Mucosa of rectum (tissue), 2 donors: ENCODE measurements at regions not wholly inside any gene's neighbourhood (a gene's known extent, or its start where the extent isn't known, plus 50 kb on each side); places are given as distances from the start of the nearest gene placed in this dataset.

Experiments used
- H3K27ac ChIP-seq, 2 donors: one replicate each; pipeline ENCODE4 v1.7.0; 2013; ENCODE audit warnings: inconsistent platforms in 2 of 2, low read depth in 2 of 2, low read length in 2 of 2
- H3K27me3 ChIP-seq, 2 donors: one replicate each; pipeline ENCODE4 v1.7.0; 2013; ENCODE audit warnings: low read length in 2 of 2; ENCODE audit not compliant: control insufficient read depth in 2 of 2, insufficient read depth in 2 of 2
- H3K36me3 ChIP-seq, 2 donors: one replicate each; pipeline ENCODE4 v1.7.0; 2013; ENCODE audit warnings: low read length in 2 of 2; ENCODE audit not compliant: control insufficient read depth in 2 of 2, insufficient read depth in 2 of 2
- H3K4me1 ChIP-seq, 2 donors: one replicate each; pipeline ENCODE4 v1.7.0; 2013; ENCODE audit warnings: low read length in 2 of 2, mild to moderate bottlenecking in 1 of 2; ENCODE audit not compliant: control insufficient read depth in 2 of 2, insufficient read depth in 2 of 2
- H3K4me3 ChIP-seq, 2 donors: one replicate each; pipeline ENCODE4 v1.7.0; 2013; ENCODE audit warnings: low read length in 2 of 2
- H3K9ac ChIP-seq, 2 donors: one replicate each; pipeline ENCODE4 v1.7.0; 2013; ENCODE audit warnings: low read length in 2 of 2, low read depth in 1 of 2, mild to moderate bottlenecking in 1 of 2
- H3K9me3 ChIP-seq, 2 donors: one replicate each; pipeline ENCODE4 v1.7.0; 2013; ENCODE audit warnings: low read length in 2 of 2; ENCODE audit not compliant: control insufficient read depth in 2 of 2
- donor health status: healthy.
- donor health status: Normal muscosa, but diverticular disease.

DNA sequence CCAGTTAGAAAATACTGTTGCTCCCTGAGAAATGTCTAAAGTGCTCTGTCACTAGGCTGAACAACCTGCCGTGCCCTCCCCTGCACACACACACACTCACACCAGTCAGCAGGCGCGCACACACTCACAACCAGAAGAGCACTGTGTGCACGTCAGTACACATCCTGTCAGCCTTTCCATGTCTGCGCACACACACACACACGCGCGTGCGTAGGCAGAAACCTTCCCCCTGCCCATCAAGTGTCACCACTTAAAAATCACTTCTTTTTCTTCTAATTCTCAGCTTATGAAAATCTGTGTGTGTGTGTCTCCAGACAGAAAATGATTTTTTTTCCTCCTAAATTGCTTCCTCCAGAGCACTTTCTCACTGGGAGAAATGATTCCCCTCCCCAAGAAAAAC lies 100.3 kb downstream of the EDN3 start:
- peaks cover 29% of the 10 kb centered on the region in 2 donors for H3K27me3 ChIP-seq
- no peaks in the 10 kb centered on the region for H3K9me3 ChIP-seq
- H3K27ac ChIP-seq: no peak overlapping the region
- H3K4me3 ChIP-seq: no peak overlapping the region
- no peak overlapping the region for H3K9ac ChIP-seq
- H3K36me3 ChIP-seq: no peaks in the 10 kb centered on the region
- H3K4me1 ChIP-seq: peaks cover 2 to 10% of the 10 kb centered on the region in 2 donors

DNA sequence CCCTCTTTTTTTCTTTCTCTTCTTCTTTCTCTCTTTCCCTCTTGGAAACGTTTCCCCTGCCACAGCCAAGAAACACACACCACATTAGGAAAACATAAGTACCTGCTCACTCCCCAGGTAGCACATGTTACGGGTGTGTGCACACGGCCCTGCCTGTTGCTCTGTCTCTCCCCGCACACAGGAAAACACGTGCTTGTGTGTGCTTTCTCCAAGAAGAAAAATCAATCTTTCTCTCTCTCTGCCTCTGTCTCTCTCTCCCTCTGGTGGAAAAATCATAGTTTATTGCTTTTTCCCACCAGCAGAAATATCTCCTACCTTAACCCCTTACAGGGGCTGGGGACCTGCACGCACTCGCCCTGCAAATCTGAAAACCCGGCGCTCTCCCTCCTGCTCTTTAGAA lies 102.3 kb downstream of the EDN3 start:
- no peaks in the 10 kb centered on the region for H3K9me3 ChIP-seq
- H3K27ac ChIP-seq: no peak overlapping the region
- peaks cover 29 to 30% of the 10 kb centered on the region in 2 donors for H3K27me3 ChIP-seq
- H3K4me1 ChIP-seq: peaks cover 2 to 10% of the 10 kb centered on the region in 2 donors
- H3K36me3 ChIP-seq: no peaks in the 10 kb centered on the region
- no peak overlapping the region for H3K9ac ChIP-seq
- H3K4me3 ChIP-seq: no peak overlapping the region

GRCh38 chr20:59403261-59403961 lies 103.0 kb downstream of the EDN3 start:
- H3K36me3 ChIP-seq: no peaks in the 10 kb centered on the region
- no peak overlapping the region for H3K9ac ChIP-seq
- peak overlapping the region; percentile 20 to 31 for H3K4me3 ChIP-seq
- peaks cover 2 to 10% of the 10 kb centered on the region in 2 donors for H3K4me1 ChIP-seq
- H3K27me3 ChIP-seq: peaks cover 27 to 29% of the 10 kb centered on the region in 2 donors
- H3K9me3 ChIP-seq: no peaks in the 10 kb centered on the region
- H3K27ac ChIP-seq: no peak overlapping the region

- Histone ChIP-seq H3K9ac (no peak overlapping the region), H3K9me3 (no peaks in the 10 kb centered on the region), H3K27ac (no peak overlapping the region), H3K4me1 (peaks cover 2 to 10% of the 10 kb centered on the region in 2 donors), H3K27me3 (peaks cover 28 to 30% of the 10 kb centered on the region in 2 donors), H3K4me3 (peak overlapping the region; percentile 20 to 31), H3K36me3 (no peaks in the 10 kb centered on the region)
Measured at GRCh38 chr20:59403962-59404314, 103.5 kb downstream of the EDN3 start.

- H3K27ac ChIP-seq: no peak overlapping the region
- H3K4me1 ChIP-seq: peaks cover 2 to 10% of the 10 kb centered on the region in 2 donors
- no peak overlapping the region for H3K9ac ChIP-seq
- H3K9me3 ChIP-seq: no peaks in the 10 kb centered on the region
- no peaks in the 10 kb centered on the region for H3K36me3 ChIP-seq
- peaks cover 27 to 28% of the 10 kb centered on the region in 2 donors for H3K27me3 ChIP-seq
- no peak overlapping the region for H3K4me3 ChIP-seq
Measured at GRCh38 chr20:59404749-59405148, 104.3 kb downstream of the EDN3 start.

- Histone ChIP-seq H3K4me3 (no peak overlapping the region), H3K9me3 (no peaks in the 10 kb centered on the region), H3K27ac (no peak overlapping the region), H3K36me3 (no peaks in the 10 kb centered on the region), H3K9ac (no peak overlapping the region), H3K4me1 (peaks cover 2 to 10% of the 10 kb centered on the region in 2 donors), H3K27me3 (peaks cover 25 to 26% of the 10 kb centered on the region in 2 donors)
Measured at GRCh38 chr20:59405226-59406200, 105.1 kb downstream of the EDN3 start.

DNA sequence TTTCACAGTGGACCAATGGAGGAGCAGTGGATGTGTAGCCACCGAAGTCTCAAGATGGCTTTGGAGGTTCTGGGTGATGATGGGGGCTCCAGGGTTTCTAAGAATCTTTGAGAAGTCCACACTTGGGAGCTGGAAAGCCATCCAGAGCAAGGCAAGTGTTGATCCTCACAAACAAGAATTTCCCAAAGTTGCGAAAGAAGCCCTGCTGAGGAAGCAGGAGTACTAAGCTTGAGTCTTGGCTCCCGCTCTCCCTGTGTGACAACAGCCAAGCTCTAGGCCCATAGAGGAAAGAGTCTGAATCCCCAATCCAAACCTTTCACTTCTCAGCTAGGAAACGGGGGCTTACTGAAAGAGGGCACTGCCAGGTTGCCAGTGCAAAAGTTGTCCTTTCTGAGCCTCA lies 106.0 kb downstream of the EDN3 start:
- Histone ChIP-seq H3K9me3 (no peaks in the 10 kb centered on the region), H3K9ac (no peak overlapping the region), H3K4me1 (peaks cover 2 to 10% of the 10 kb centered on the region in 2 donors), H3K27ac (no peak overlapping the region), H3K27me3 (peaks cover 22 to 23% of the 10 kb centered on the region in 2 donors), H3K4me3 (no peak overlapping the region), H3K36me3 (no peaks in the 10 kb centered on the region)

DNA sequence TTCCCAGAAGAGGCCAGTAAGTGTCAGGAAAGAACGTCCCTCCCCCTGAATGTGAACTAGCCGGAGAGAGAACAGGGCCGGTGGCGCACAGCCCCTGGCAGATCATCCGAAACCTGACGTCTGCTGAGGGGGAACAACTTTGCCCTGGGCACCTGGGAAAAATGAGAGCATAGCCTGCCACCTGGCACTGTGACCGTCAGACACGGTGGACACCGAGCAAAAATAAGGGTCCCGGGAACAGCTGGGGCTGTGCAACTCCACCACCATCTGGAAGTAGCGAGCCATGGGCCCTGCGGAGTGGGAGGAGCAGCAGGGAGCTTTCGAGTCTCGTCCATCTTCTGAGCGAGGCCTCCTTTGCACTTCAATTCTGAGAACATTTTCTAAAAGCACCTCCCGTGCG lies 110.8 kb downstream of the EDN3 start:
- H3K27ac ChIP-seq: no peak overlapping the region
- no peaks in the 10 kb centered on the region for H3K9me3 ChIP-seq
- no peak overlapping the region for H3K9ac ChIP-seq
- no peaks in the 10 kb centered on the region for H3K36me3 ChIP-seq
- no peaks in the 10 kb centered on the region for H3K4me1 ChIP-seq
- H3K27me3 ChIP-seq: peaks cover 2 to 9% of the 10 kb centered on the region in 2 donors
- no peak overlapping the region for H3K4me3 ChIP-seq

GRCh38 chr20:59411589-59411988 lies 111.2 kb downstream of the EDN3 start:
- H3K4me3 ChIP-seq: no peak overlapping the region
- H3K27me3 ChIP-seq: peaks cover 2 to 8% of the 10 kb centered on the region in 2 donors
- no peak overlapping the region for H3K27ac ChIP-seq
- H3K36me3 ChIP-seq: no peaks in the 10 kb centered on the region
- no peaks in the 10 kb centered on the region for H3K4me1 ChIP-seq
- H3K9ac ChIP-seq: no peak overlapping the region
- H3K9me3 ChIP-seq: no peaks in the 10 kb centered on the region

- H3K9me3 ChIP-seq: no peaks in the 10 kb centered on the region
- no peak overlapping the region for H3K4me3 ChIP-seq
- no peak overlapping the region for H3K27ac ChIP-seq
- no peak overlapping the region for H3K9ac ChIP-seq
- H3K27me3 ChIP-seq: peaks cover 2 to 5% of the 10 kb centered on the region in 2 donors
- H3K36me3 ChIP-seq: no peaks in the 10 kb centered on the region
- H3K4me1 ChIP-seq: no peaks in the 10 kb centered on the region
Measured at GRCh38 chr20:59412181-59412580, 111.8 kb downstream of the EDN3 start.
